ENCODE measurements at regions not wholly inside any gene's neighbourhood (a gene's known extent, or its start where the extent isn't known, plus 50 kb on each side); places are given as distances from the start of the nearest gene placed in this dataset.
"Not testable (repeated sequence)": the region's sequence is repeated elsewhere in the genome, so short reads cannot be mapped to it uniquely, and the experiment has no call there.

- peak; percentile 33 for DNase-seq (ENCODE audit: low read depth, low spot score)
- in situ Hi-C loops (cut with HindIII; ENCODE audit: low sequenced_read_pairs); H3K4me3 ChIP-seq (ENCODE audit: low read depth, low read length): not testable (repeated sequence)
Observed at GRCh38 chr9:42534325-42534983, 351.0 kb downstream of the SPATA31A6 start.

GRCh38 chr9:42534984-42535325 is 351.5 kb downstream of the SPATA31A6 start:
- H3K4me3 ChIP-seq (ENCODE audit: low read depth, low read length); in situ Hi-C loops (cut with HindIII; ENCODE audit: low sequenced_read_pairs): not testable (repeated sequence)
- DNase-seq (ENCODE audit: low read depth, low spot score) = peak; percentile 18

- TF ChIP-seq CTCF (IDR thresholded peaks at IDR 0.05; ENCODE audit: low read depth, low read length) = peak; percentile 30
- H3K4me3 ChIP-seq (ENCODE audit: low read depth, low read length); in situ Hi-C loops (cut with HindIII; ENCODE audit: low sequenced_read_pairs); DNase-seq (ENCODE audit: low read depth, low spot score): not testable (repeated sequence)
Observed at GRCh38 chr9:42550789-42551357, 367.4 kb downstream of the SPATA31A6 start.

GRCh38 chr9:42568530-42568929 is 385.1 kb downstream of the SPATA31A6 start:
- in situ Hi-C loops (cut with HindIII; ENCODE audit: low sequenced_read_pairs); DNase-seq (ENCODE audit: low read depth, low spot score); H3K4me3 ChIP-seq (ENCODE audit: low read depth, low read length): not testable (repeated sequence)

- in situ Hi-C loops (cut with HindIII; ENCODE audit: low sequenced_read_pairs); DNase-seq (ENCODE audit: low read depth, low spot score): not testable (repeated sequence)
- H3K4me3 ChIP-seq (ENCODE audit: low read depth, low read length) = peak overlapping the region; percentile 29
Observed at GRCh38 chr9:42568942-42569556, 385.6 kb downstream of the SPATA31A6 start.

GRCh38 chr9:42577851-42578250 is 394.4 kb downstream of the SPATA31A6 start:
- DNase-seq (ENCODE audit: low read depth, low spot score); H3K4me3 ChIP-seq (ENCODE audit: low read depth, low read length); in situ Hi-C loops (cut with HindIII; ENCODE audit: low sequenced_read_pairs): not testable (repeated sequence)

Measured in astrocyte of the spinal cord (primary cell).